OCI-LY3 (cell line): ENCODE measurements at regions not wholly inside any gene's neighbourhood (a gene's known extent, or its start where the extent isn't known, plus 50 kb on each side); places are given as distances from the start of the nearest gene placed in this dataset.
A peak's percentile ranks its signal among the peaks of the same experiment; 100 is the strongest.

Experiments used
- H2AFZ ChIP-seq: fragments of 200-600, 300-600 bp; shearing (Covaris generic); 2 replicates; pipeline ENCODE4 v1.6.0; 2014; ENCODE audit warnings: antibody characterized with exemption, low read depth, low read length
- H3K27ac ChIP-seq: fragments of 200-600, 300-600 bp; sonication (generic); 2 replicates; pipeline ENCODE4 v1.5.1; 2014; ENCODE audit warnings: mild to moderate bottlenecking, low read length, moderate library complexity, mixed read lengths
- H3K27me3 ChIP-seq: fragments of 200-600, 300-600 bp; sonication (generic); 2 replicates; pipeline ENCODE4 v1.6.1; 2014; ENCODE audit warnings: low read depth, low read length, mixed read lengths
- H3K36me3 ChIP-seq: fragments of 200-600, 300-600 bp; sonication (generic); replicated peaks from 2 replicates; pipeline ENCODE3; 2014; ENCODE audit warnings: low read depth, low read length, mixed read lengths
- H3K4me1 ChIP-seq: fragments of 300-600, 200-600 bp; sonication (generic); 2 replicates; pipeline ENCODE4 v1.6.1; 2014; ENCODE audit warnings: low read length, mixed read lengths
- H3K4me2 ChIP-seq: fragments of 200-600, 300-600 bp; sonication (generic); 2 replicates; pipeline ENCODE4 v1.6.1; 2014; ENCODE audit warnings: low read length, mixed read lengths
- H3K4me3 ChIP-seq: fragments of 300-600, 200-600 bp; sonication (generic); 2 replicates; pipeline ENCODE4 v1.5.1; 2014; ENCODE audit warnings: antibody characterized with exemption, mild to moderate bottlenecking, low read length, moderate library complexity
- H3K79me2 ChIP-seq: fragments of 300-600, 200-600 bp; shearing (Covaris generic); 2 replicates; pipeline ENCODE4 v1.6.1; 2014; ENCODE audit warnings: mild to moderate bottlenecking, low read length, mixed read lengths
- H3K9ac ChIP-seq: fragments of 300-600, 200-600 bp; shearing (Covaris generic); 2 replicates; pipeline ENCODE4 v1.6.0; 2014; ENCODE audit warnings: mild to moderate bottlenecking, low read length, moderate library complexity
- H3K9me3 ChIP-seq: fragments of 200-600, 300-600 bp; shearing (Covaris generic); 2 replicates; pipeline ENCODE4 v1.6.1; 2014; ENCODE audit warnings: low read length, mixed read lengths; ENCODE audit not compliant: insufficient read depth
- H4K20me1 ChIP-seq: fragments of 200-600, 300-600 bp; sonication (generic); 2 replicates; pipeline ENCODE4 v1.6.1; 2016; ENCODE audit warnings: low read length, mixed read lengths; ENCODE audit not compliant: insufficient read depth
- CTCF ChIP-seq: fragments of 200-600, 300-600 bp; sonication (generic); IDR thresholded peaks from 2 replicates; pipeline ENCODE4 v1.5.1; 2014; ENCODE audit warnings: antibody characterized with exemption, low read length, low read depth
- EZH2phosphoT487 ChIP-seq: fragments of 200-600 bp; shearing (Covaris generic); IDR thresholded peaks from 2 replicates; pipeline ENCODE4 v1.6.1; 2018; ENCODE audit warnings: antibody characterized with exemption, mixed run types, low read depth

GRCh38 chr14:73784181-73784987 is 67.2 kb upstream of the PTGR2 start:
- H3K27me3 ChIP-seq = no peaks in the 10 kb centered on the region
- no peak overlapping the region for H3K4me3 ChIP-seq
- H3K4me1 ChIP-seq = peaks cover 39% of the 10 kb centered on the region
- peaks cover 70% of the 10 kb centered on the region for H3K79me2 ChIP-seq
- TF ChIP-seq CTCF = no peak
- no peak for TF ChIP-seq EZH2phosphoT487
- H4K20me1 ChIP-seq = peaks cover 42% of the 10 kb centered on the region
- peaks cover 3% of the 10 kb centered on the region for H3K36me3 ChIP-seq
- no peak overlapping the region for H2AFZ ChIP-seq
- no peak overlapping the region for H3K27ac ChIP-seq
- H3K9me3 ChIP-seq = no peaks in the 10 kb centered on the region
- peak overlapping the region; percentile 40 for H3K4me2 ChIP-seq
- H3K9ac ChIP-seq = no peak overlapping the region

- Histone ChIP-seq H3K4me3 (no peak overlapping the region), H3K27me3 (no peaks in the 10 kb centered on the region), H3K27ac (no peak overlapping the region), H3K4me2 (no peak overlapping the region), H4K20me1 (peaks cover 49% of the 10 kb centered on the region), H3K4me1 (peaks cover 35% of the 10 kb centered on the region), H3K9me3 (no peaks in the 10 kb centered on the region), H3K79me2 (peaks cover 75% of the 10 kb centered on the region), H3K9ac (no peak overlapping the region), H3K36me3 (peaks cover 3% of the 10 kb centered on the region), H2AFZ (no peak overlapping the region)
- TF ChIP-seq CTCF = no peak
- no peak for TF ChIP-seq EZH2phosphoT487
These were observed 68.4 kb upstream of the PTGR2 start for GRCh38 chr14:73783107-73783727.

- Histone ChIP-seq H3K27ac (no peak overlapping the region), H3K9me3 (no peaks in the 10 kb centered on the region), H3K4me3 (no peak overlapping the region), H3K79me2 (peaks cover 73% of the 10 kb centered on the region), H3K36me3 (peaks cover 3% of the 10 kb centered on the region), H2AFZ (no peak overlapping the region), H3K27me3 (no peaks in the 10 kb centered on the region), H3K4me2 (no peak overlapping the region), H3K9ac (no peak overlapping the region), H3K4me1 (peaks cover 29% of the 10 kb centered on the region), H4K20me1 (peaks cover 52% of the 10 kb centered on the region)
- TF ChIP-seq EZH2phosphoT487 (no peak), CTCF (no peak)
These were observed 68.4 kb upstream of the PNMA1 start for GRCh38 chr14:73782623-73783022.

GRCh38 chr14:73780896-73781295 is 66.7 kb upstream of the PNMA1 start:
- Histone ChIP-seq H3K79me2 (peaks cover 74% of the 10 kb centered on the region), H2AFZ (no peak overlapping the region), H4K20me1 (peaks cover 61% of the 10 kb centered on the region)

More at GRCh38 chr14:73780896-73781295, 66.7 kb upstream of the PNMA1 start:
- Histone ChIP-seq H3K9ac (no peak overlapping the region), H3K4me1 (peaks cover 26% of the 10 kb centered on the region), H3K27ac (no peak overlapping the region), H3K27me3 (no peaks in the 10 kb centered on the region), H3K4me3 (no peak overlapping the region), H3K4me2 (no peak overlapping the region), H3K9me3 (no peaks in the 10 kb centered on the region), H3K36me3 (peaks cover 3% of the 10 kb centered on the region)
- TF ChIP-seq CTCF (no peak), EZH2phosphoT487 (no peak)
